Ammon's horn (tissue), 1 donor: ENCODE measurements at regions not wholly inside any gene's neighbourhood (a gene's known extent, or its start where the extent isn't known, plus 50 kb on each side); places are given as distances from the start of the nearest gene placed in this dataset.
"Not testable (repeated sequence)": the region's sequence is repeated elsewhere in the genome, so short reads cannot be mapped to it uniquely, and the experiment has no call there.

Experiments
- DNase-seq: peaks from one replicate; pipeline ENCODE4 v3.0.0-alpha.2; 2016; ENCODE audit warnings: low spot score

DNA sequence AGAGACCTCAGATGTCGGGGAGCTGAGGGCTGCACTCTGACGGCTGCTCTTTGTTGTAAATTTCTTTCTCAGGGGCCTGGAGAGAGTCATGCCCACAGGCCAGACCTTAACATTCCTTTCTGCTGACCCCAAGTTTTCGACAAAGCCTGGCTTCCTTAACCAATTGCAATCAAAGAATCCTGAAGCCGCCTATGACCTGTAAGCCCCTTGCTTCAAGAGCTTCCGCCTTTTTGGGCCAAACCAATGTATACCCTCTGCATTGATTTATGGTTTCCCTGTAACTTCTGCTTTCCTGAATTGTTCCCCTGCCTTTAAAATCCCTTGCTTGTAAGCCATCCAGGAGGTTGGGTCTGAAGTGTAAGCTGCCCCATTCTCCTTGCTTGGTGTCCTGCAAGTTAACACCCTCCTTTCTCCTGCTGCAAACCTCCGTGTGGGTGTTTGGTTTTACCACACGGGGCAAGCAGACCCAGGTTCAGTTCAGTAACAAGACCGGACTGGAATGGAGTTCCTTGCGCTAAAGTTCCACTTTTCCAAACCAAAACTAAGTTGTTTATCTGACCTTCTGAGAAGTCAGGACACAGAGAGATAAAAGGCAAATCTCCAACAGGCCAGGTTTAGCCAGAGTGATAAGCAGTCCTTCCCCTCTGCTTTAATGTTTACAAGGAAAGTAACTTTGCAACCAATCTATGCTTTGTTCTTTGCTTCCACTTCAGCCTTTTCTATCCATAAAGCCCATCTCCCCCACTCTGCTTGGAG, 141.6 kb downstream of the KCNJ12 start:
- DNase-seq, result no peak

GRCh38 chr17:21522755-21523336, 146.7 kb downstream of the KCNJ12 start:
- no peak for DNase-seq

DNA sequence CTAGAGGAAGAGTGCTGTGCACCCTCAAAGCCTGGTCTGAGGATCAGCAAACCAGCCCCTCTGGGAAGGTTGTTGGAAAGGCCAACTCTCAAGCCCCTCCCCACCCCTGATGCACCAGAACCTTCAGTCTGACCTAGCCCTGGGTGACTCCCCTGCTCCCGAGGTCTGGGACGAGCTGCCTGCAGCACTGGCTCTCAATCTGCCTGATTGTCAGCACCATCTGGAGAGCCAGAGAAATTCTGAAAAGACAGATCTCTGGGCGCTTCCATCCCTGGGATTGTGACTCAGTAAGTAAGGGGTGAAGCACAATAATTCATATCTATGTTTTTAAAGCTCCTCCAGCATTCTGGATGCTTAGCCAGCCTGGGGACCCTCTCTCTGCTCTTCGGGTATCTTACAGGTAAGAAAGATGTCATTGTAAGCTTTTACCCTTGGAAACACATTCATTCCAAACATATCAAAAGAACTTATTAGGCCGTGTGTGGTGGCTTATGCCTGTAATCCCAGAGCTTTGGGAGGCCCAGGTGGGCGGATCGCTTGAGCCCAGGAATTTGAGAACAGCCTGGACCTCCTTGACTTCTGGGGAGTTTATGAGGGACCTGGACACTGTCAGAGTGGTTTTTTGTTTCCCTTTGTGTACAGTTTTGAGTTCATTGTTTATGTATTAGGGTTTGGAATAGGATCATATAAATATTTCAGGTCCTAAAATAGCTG, 147.5 kb downstream of the KCNJ12 start:
- peak; percentile 40 for DNase-seq

GRCh38 chr17:21524211-21524591, 148.0 kb downstream of the KCNJ12 start:
- no peak for DNase-seq

- DNase-seq, result no peak
Observed at GRCh38 chr17:21525464-21526130, 149.4 kb downstream of the KCNJ12 start.

GRCh38 chr17:21528031-21528695, 152.0 kb downstream of the KCNJ12 start:
- no peak for DNase-seq

DNA sequence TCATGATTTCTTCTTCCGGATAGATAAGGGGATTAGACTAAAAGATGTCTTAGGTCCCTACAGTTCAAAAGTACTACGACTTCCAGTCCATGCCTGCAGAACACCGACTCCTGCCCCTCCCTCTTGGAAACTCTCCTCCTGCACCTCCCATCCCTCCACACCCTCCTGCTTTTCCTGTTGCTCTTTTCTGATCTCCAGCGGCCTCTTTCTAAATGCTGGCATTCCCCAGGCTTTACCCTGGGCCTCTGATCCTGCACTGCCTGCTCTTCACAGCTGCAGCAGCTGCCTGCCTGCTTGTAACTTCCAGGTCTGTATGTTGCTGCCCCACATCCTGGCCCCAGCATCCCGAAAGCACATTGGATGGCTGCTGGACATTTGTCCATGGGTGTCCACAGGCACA, 154.2 kb downstream of the KCNJ12 start:
- no peak for DNase-seq

DNA sequence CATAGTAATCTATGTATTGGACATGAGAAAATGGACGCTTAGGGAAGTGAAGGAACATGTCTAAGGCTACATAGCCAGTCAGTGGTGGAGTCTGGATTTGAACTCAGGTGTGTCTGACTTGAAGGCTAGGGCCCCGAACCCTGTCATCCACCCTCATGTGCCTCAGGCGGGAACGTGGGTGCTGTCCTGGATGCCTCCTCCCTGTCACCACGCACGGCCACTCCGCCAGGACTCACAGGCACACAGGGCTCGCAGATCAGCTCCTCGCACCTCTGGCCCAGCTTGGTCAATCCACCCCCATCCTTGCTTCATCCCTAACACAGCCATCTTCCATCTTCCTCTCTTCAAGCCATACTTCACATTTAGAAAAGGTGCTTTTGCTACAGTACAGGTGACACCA, 154.7 kb downstream of the KCNJ12 start:
- no peak for DNase-seq

GRCh38 chr17:21532763-21533385, 156.7 kb downstream of the KCNJ12 start:
- no peak for DNase-seq

DNA sequence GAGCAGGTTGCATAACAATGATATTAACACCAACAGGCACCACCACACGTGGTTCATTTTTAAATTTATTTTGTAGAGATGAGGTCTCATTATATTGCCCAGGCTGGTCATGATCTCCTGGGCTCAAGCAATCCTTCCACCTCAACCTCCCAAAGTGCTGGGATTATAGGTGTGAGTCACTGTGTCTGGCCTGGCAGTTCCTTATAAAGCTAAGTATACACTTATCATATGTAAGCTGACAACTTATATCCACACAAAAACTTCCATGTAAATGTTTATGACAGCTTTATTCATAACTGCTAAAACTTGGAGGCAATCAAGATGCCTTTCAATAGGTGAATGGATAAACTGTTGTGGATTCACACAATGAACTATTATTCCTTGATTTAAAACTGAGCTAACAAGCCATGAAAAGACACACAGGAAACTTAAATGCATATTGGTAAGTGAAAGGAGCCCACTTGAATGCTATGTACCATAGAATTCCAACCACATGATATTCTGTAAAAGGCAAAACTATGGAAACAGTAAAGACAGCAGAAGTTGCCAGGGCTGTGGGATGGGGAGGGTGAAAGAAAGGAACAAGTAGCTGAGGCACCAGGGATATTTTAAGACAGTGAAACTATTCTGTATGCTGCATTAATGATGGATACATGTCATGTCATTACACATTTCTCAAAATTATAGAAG, 156.5 kb upstream of the KCNJ18 start:
- no peak for DNase-seq

DNA sequence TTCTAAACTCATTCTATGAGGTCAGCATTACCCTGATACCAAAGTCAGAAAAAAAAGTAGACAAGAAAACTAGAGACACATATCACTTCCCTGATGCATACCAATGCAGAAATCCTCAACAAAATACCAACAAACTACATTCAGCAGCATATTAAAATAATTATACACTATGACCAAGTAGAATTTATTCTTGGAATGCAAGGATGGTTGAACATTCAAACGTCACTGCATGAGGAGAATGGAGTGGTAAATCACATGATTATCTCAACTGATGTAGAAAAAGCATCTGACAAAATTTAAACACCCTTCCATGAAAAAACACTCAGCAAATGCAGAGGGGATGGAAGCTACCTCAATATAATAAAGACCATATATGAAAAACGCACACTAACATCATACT, 155.0 kb upstream of the KCNJ18 start:
- no peak for DNase-seq

- no peak for DNase-seq
Observed at GRCh38 chr17:21538615-21539014, 153.7 kb upstream of the KCNJ18 start.

DNA sequence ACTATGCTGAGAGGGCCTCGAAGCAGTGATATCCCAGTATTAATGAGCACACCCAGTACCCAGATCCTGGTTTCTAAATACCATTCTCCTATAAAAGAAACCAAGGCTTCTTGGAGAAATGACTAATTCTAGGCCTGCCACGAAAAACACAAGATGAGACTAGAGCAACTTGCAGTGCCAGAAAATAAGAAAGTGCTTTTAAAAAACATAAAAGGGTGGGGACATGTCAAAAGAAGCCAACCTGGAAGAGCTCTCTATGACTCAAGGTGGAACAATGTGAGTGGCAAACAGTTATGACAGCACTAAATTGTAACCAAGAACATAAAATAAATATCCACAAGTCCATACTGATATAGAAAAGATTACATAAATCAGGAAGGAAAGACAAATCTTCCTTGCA, 153.2 kb upstream of the KCNJ18 start:
- no peak for DNase-seq

- no peak for DNase-seq
Observed at GRCh38 chr17:21540502-21540901, 151.8 kb upstream of the KCNJ18 start.

DNA sequence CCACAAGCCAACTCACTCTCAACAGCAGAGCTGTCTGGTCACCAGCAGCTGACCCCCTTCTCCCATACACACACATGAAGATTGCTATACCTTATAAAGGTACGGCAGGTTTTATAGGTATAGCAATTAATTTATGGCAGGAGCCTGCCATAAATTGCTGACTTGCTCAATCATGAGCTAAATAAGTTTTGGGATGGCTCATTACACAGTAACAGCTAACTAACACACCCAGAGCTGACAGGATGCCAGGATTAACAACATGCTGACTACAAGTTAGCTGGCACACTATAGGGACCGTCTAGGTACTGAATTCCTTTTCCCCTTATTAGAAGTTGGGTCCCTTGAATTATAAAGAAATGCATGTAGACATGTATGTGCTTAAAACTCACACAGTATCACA, 150.3 kb upstream of the KCNJ18 start:
- no peak for DNase-seq

DNA sequence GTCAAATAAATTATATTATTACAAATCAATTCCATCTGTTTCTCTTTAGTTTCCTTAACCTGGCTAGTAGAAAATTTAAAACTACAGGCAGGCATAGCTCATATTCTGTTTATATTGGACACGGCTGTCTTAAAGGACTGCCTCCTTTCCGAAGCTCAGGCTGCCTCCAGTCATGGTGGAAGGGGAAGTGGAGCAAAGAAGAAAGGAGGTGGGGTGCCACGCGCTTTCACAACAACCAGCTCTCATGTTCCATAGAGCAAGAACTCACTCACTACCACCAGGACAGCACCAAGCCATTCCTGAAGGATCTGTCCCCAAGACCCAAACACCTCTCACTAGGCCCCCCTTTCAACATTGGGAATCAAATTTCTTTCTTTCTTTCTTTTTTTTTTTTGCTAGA, 149.3 kb upstream of the KCNJ18 start:
- no peak for DNase-seq

- no peak for DNase-seq
Observed at GRCh38 chr17:21545064-21545463, 147.3 kb upstream of the KCNJ18 start.

GRCh38 chr17:21548236-21548635, 144.1 kb upstream of the KCNJ18 start:
- DNase-seq, result no peak

DNA sequence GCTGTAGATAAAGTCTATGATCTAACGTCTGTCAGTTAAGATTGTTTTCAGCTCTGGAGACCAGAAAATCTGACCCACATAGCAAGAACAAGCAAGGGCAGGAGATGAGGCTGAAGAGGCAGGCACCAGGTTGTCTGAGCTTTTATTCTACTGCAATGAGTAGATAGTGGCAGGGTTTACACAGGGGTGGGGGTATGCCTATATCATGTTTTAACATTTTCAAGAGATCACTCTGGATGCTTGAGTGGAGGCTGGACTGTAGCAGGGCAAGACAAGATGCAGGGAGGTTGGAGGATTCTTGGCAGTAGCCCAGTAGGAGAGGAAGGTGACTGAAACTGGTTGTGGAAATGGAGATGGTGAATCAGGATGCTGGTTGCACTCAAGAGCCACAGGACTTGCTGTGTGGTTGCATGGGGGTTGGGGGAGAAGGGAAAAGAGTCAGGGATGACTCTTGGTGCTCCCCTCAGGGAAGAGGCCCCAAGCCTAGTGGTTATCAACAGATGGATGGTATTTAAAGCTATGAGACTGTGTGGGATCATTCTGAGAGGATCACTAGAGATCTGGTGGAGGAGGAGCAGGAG, 143.1 kb upstream of the KCNJ18 start:
- DNase-seq, result no peak

GRCh38 chr17:21550031-21550430, 142.3 kb upstream of the KCNJ18 start:
- DNase-seq, result not testable (repeated sequence)
